IMR-90 (cell line): ENCODE measurements at regions not wholly inside any gene's neighbourhood (a gene's known extent, or its start where the extent isn't known, plus 50 kb on each side); places are given as distances from the start of the nearest gene placed in this dataset.

ENCODE experiments used
- ATAC-seq: fragments of 200-7000 bp; cut with Tn5 transposase; 2 replicates; pipeline ENCODE4 v1.9.1; 2020; ENCODE audit warnings: low read depth, mild to moderate bottlenecking, moderate library complexity
- BruUV-seq: library from RNA; stranded (reverse); fragments of 400-500 nt; replicated peaks from 2 replicates; lab custom pipeline; 2021; lab: Mats Ljungman, UMichigan
- CTCF ChIA-PET: fragments of 300-600 bp; formaldehyde crosslinking; extraction: SDS; loops from one replicate; lab custom pipeline; 2021; ENCODE audit warnings: antibody characterized with exemption; lab: Yijun Ruan, JAX
- POLR2A ChIA-PET: fragments of 300-600 bp; sonication (Branson Sonifier 250); formaldehyde crosslinking; loops from one replicate; lab custom pipeline; 2022; ENCODE audit warnings: antibody characterized with exemption; ENCODE audit not compliant: unreplicated experiment; lab: Charles Lee
- DNase-seq: peaks from one replicate; pipeline ENCODE4 v3.0.0; 2013
- H2AFZ ChIP-seq: replicated peaks from 2 replicates; pipeline ENCODE3; 2013; ENCODE audit warnings: low read length, mild to moderate bottlenecking; ENCODE audit not compliant: poor library complexity
- H2AK5ac ChIP-seq: 2 replicates; pipeline ENCODE4 v1.6.1; 2013; ENCODE audit warnings: low read depth, low read length, inconsistent platforms
- H2AK9ac ChIP-seq: replicated peaks from 2 replicates; pipeline ENCODE3; 2013; ENCODE audit warnings: mild to moderate bottlenecking, low read depth, low read length, moderate library complexity; ENCODE audit not compliant: poor library complexity
- H2BK120ac ChIP-seq: 2 replicates; pipeline ENCODE4 v1.6.1; 2013; ENCODE audit warnings: low read depth, low read length, inconsistent platforms
- H2BK15ac ChIP-seq: 3 replicates; pipeline ENCODE4 v1.6.1; 2013; ENCODE audit warnings: low read depth, low read length, inconsistent platforms
- H2BK20ac ChIP-seq: 2 replicates; pipeline ENCODE4 v1.6.1; 2013; ENCODE audit warnings: low read depth, mild to moderate bottlenecking, inconsistent platforms, low read length, moderate library complexity
- H2BK5ac ChIP-seq: 2 replicates; pipeline ENCODE4 v1.6.1; 2013; ENCODE audit warnings: mild to moderate bottlenecking, low read depth, low read length, inconsistent platforms; ENCODE audit not compliant: poor library complexity, severe bottlenecking
- H3K14ac ChIP-seq: replicated peaks from 2 replicates; pipeline ENCODE4 v1.6.1; 2013; ENCODE audit warnings: low read depth, low read length, inconsistent platforms
- H3K18ac ChIP-seq: 2 replicates; pipeline ENCODE4 v1.6.1; 2013; ENCODE audit warnings: low read depth, low read length, control low read depth
- H3K23ac ChIP-seq: 2 replicates; pipeline ENCODE4 v1.6.1; 2013; ENCODE audit warnings: low read depth, low read length, inconsistent platforms
- H3K27ac ChIP-seq: 2 replicates; pipeline ENCODE4 v1.5.1; 2013; ENCODE audit warnings: mild to moderate bottlenecking, control low read depth, low read length; ENCODE audit not compliant: insufficient read depth
- H3K27me3 ChIP-seq: 2 replicates; pipeline ENCODE4 v1.6.1; 2013; ENCODE audit warnings: low read length; ENCODE audit not compliant: control insufficient read depth, insufficient read depth
- H3K36me3 ChIP-seq: 2 replicates; pipeline ENCODE4 v1.6.1; 2013; ENCODE audit warnings: low read length, mixed read lengths; ENCODE audit not compliant: control insufficient read depth, insufficient read depth
- H3K4ac ChIP-seq: 2 replicates; pipeline ENCODE4 v1.6.1; 2013; ENCODE audit warnings: low read depth, low read length, inconsistent platforms
- H3K4me1 ChIP-seq: 2 replicates; pipeline ENCODE4 v1.6.1; 2013; ENCODE audit warnings: low read length, mixed read lengths; ENCODE audit not compliant: control insufficient read depth, insufficient read depth
- H3K4me2 ChIP-seq: 2 replicates; pipeline ENCODE4 v1.6.1; 2013; ENCODE audit warnings: low read depth, mild to moderate bottlenecking, control low read depth, low read length, moderate library complexity
- H3K4me3 ChIP-seq: 2 replicates; pipeline ENCODE4 v1.5.1; 2013; ENCODE audit warnings: low read depth, mild to moderate bottlenecking, control low read depth, low read length, moderate library complexity; ENCODE audit not compliant: insufficient read depth
- H3K56ac ChIP-seq: 2 replicates; pipeline ENCODE4 v1.6.1; 2013; ENCODE audit warnings: low read length, inconsistent platforms; ENCODE audit not compliant: insufficient read depth; ENCODE audit errors: extremely low read depth
- H3K79me1 ChIP-seq, 2 experiments: 2 replicates each; pipeline ENCODE4 v1.6.1; 2013; ENCODE audit warnings: low read length in 2 of 2, inconsistent platforms in 1 of 2, low read depth in 1 of 2
- H3K9ac ChIP-seq: 2 replicates; pipeline ENCODE4 v1.6.1; 2013; ENCODE audit warnings: low read depth, low read length, control low read depth
- H3K9me1 ChIP-seq: 2 replicates; pipeline ENCODE4 v1.6.1; 2013; ENCODE audit warnings: low read length, inconsistent platforms; ENCODE audit not compliant: insufficient read depth
- H3K9me3 ChIP-seq: 2 replicates; pipeline ENCODE4 v1.6.1; 2013; ENCODE audit warnings: low read length; ENCODE audit not compliant: control insufficient read depth, insufficient read depth
- H4K20me1 ChIP-seq: 2 replicates; pipeline ENCODE4 v1.6.1; 2013; ENCODE audit warnings: low read length, inconsistent platforms; ENCODE audit not compliant: insufficient read depth
- H4K5ac ChIP-seq: 2 replicates; pipeline ENCODE4 v1.6.1; 2013; ENCODE audit warnings: mild to moderate bottlenecking, low read depth, low read length, control low read depth
- H4K8ac ChIP-seq, 2 experiments: 2 replicates each; pipeline ENCODE4 v1.6.1; 2013; ENCODE audit warnings: low read depth in 2 of 2, low read length in 2 of 2, control low read depth in 1 of 2, inconsistent platforms in 1 of 2
- H4K91ac ChIP-seq: 2 replicates; pipeline ENCODE4 v1.6.1; 2013; ENCODE audit warnings: low read depth, low read length, inconsistent platforms; ENCODE audit not compliant: insufficient read depth
- BHLHE40 ChIP-seq: fragments of 150-350 bp; IDR thresholded peaks from 2 replicates; pipeline ENCODE4 v1.6.1; 2016; ENCODE audit warnings: mild to moderate bottlenecking, low read depth, low read length
- MAZ ChIP-seq: IDR thresholded peaks from 2 replicates; pipeline ENCODE4 v1.6.1; 2012; ENCODE audit warnings: low read depth, mild to moderate bottlenecking, low read length, improper control_type of control experiment, moderate library complexity, borderline replicate concordance
- MXI1 ChIP-seq: IDR thresholded peaks from 2 replicates; pipeline ENCODE4 v1.6.1; 2012; ENCODE audit warnings: low read depth, mild to moderate bottlenecking, low read length, moderate library complexity, borderline replicate concordance
- NFE2L2 ChIP-seq: fragments of 150-350 bp; IDR thresholded peaks from 2 replicates; pipeline ENCODE4 v1.6.1; 2016; ENCODE audit warnings: low read depth, mild to moderate bottlenecking, low read length
- POLR2A ChIP-seq: IDR thresholded peaks from 2 replicates; pipeline ENCODE4 v1.6.1; 2012; ENCODE audit warnings: mild to moderate bottlenecking, low read depth, low read length
- RAD21 ChIP-seq: IDR thresholded peaks from 2 replicates; pipeline ENCODE4 v1.6.1; 2012; ENCODE audit warnings: low read length, improper control_type of control experiment
- RCOR1 ChIP-seq: IDR thresholded peaks from 2 replicates; pipeline ENCODE4 v1.6.1; 2012; ENCODE audit warnings: mild to moderate bottlenecking, low read length, improper control_type of control experiment; ENCODE audit not compliant: insufficient replicate concordance
- SMC3 ChIP-seq: fragments of 150-350 bp; IDR thresholded peaks from 2 replicates; pipeline ENCODE4 v1.6.1; 2016; ENCODE audit warnings: low read depth, mild to moderate bottlenecking, antibody characterized with exemption, low read length, moderate library complexity
- WGBS, 2 experiments: methylation state at CpG; one replicate each; pipeline versions ENCODE4 v1.1.5 to v1.1.7; 2013; ENCODE audit warnings: missing lambda C conversion rate in 2 of 2; ENCODE audit not compliant: insufficient read length in 1 of 2; ENCODE audit errors: extremely low coverage in 2 of 2; 5-methylcytosine and 5-hydroxymethylcytosine counted together
- dilution Hi-C: fragments of 300-500 bp; cut with HindIII; formaldehyde crosslinking; loops from one replicate; pipeline ENCODE4 v1.14.3; 2018; ENCODE audit warnings: low sequenced_read_pairs; ENCODE audit not compliant: unreplicated experiment
- in situ Hi-C: fragments of 300-500 bp; cut with MboI; formaldehyde crosslinking; loops from 3 replicates; pipeline ENCODE4 v1.14.3; 2019; ENCODE audit warnings: low sequenced_read_pairs, inconsistent platforms, mixed read lengths
- intact Hi-C: fragments of 100-400 bp; cut with micrococcal nuclease; formaldehyde crosslinking; loops from 2 replicates; pipeline ENCODE4 v1.10.0; 2022

- dilution Hi-C loops (no loop called here), in situ Hi-C loops (no loop called here), intact Hi-C loops (no loop called here)
- H3K9me1 ChIP-seq: no peaks in the 10 kb centered on the region
- no peaks in the 10 kb centered on the region for H3K36me3 ChIP-seq
- H3K9ac ChIP-seq: no peak overlapping the region
- no peaks in the 10 kb centered on the region for H3K27me3 ChIP-seq
- H3K79me1 ChIP-seq: no peaks in the 10 kb centered on the region
- H3K4me3 ChIP-seq: no peak overlapping the region
- no peak overlapping the region for H3K27ac ChIP-seq
- no peak overlapping the region for H4K8ac ChIP-seq
- no peaks in the 10 kb centered on the region for H4K20me1 ChIP-seq
- peaks cover 2% of the 10 kb centered on the region for H3K9me3 ChIP-seq
- no TSS peak for BruUV-seq
- no peak overlapping the region for H3K23ac ChIP-seq
- H4K5ac ChIP-seq: no peak overlapping the region
- POLR2A ChIA-PET: no interaction called here
- H3K4me2 ChIP-seq: no peak overlapping the region
- no peak overlapping the region for H3K14ac ChIP-seq
- no peak for TF ChIP-seq RAD21
- no peak for TF ChIP-seq MAZ
- TF ChIP-seq NFE2L2: no peak
- no peak for TF ChIP-seq RCOR1
- no peak for TF ChIP-seq BHLHE40
- no peak for TF ChIP-seq SMC3
- TF ChIP-seq POLR2A: no peak
- no peak for TF ChIP-seq MXI1
- H3K18ac ChIP-seq: no peak overlapping the region
- H2AFZ ChIP-seq: no peak overlapping the region
- ATAC-seq (no peak), DNase-seq (no peak)
- H2AK5ac ChIP-seq: no peak overlapping the region
- no peak overlapping the region for H2BK20ac ChIP-seq
- H2BK5ac ChIP-seq: no peak overlapping the region
- H2AK9ac ChIP-seq: no peak overlapping the region
- no peak overlapping the region for H4K91ac ChIP-seq
- no peak overlapping the region for H3K56ac ChIP-seq
- CTCF ChIA-PET: no interaction called here
- no peak overlapping the region for H2BK15ac ChIP-seq
- no peaks in the 10 kb centered on the region for H3K4me1 ChIP-seq
- H2BK120ac ChIP-seq: no peak overlapping the region
- WGBS, 2 experiments: no CpG with 5 or more reads among the region's 3 CpGs
- H3K4ac ChIP-seq: no peak overlapping the region
Measured at GRCh38 chr2:122652670-122653069, 897.2 kb downstream of the TSN start.
